Neutrophil (primary cell): ENCODE measurements at regions not wholly inside any gene's neighbourhood (a gene's known extent, or its start where the extent isn't known, plus 50 kb on each side); places are given as distances from the start of the nearest gene placed in this dataset.

Experiments used
- H3K27ac ChIP-seq: fragments of 200-600 bp; sonication (generic); 2 replicates; pipeline ENCODE4 v1.5.1; 2016; ENCODE audit warnings: mild to moderate bottlenecking, moderate library complexity
- H3K27me3 ChIP-seq: fragments of 200-600 bp; sonication (generic); 2 replicates; pipeline ENCODE4 v1.6.0; 2016; ENCODE audit warnings: mild to moderate bottlenecking
- H3K36me3 ChIP-seq: fragments of 200-600 bp; sonication (generic); 2 replicates; pipeline ENCODE4 v1.5.1; 2017
- H3K4me1 ChIP-seq, 2 experiments: fragments of 200-600 bp in 1 of 2; sonication (generic) in 1 of 2; 1 replicate in 1 of 2; 2 replicates in 1 of 2; pipeline versions ENCODE4 v1.5.1 to v1.6.1; 2013 to 2016; ENCODE audit warnings: low read depth in 1 of 2, low read length in 1 of 2, mild to moderate bottlenecking in 1 of 2, moderate library complexity in 1 of 2; ENCODE audit not compliant: control insufficient read depth in 1 of 2, insufficient read depth in 1 of 2
- H3K4me3 ChIP-seq, 2 experiments: fragments of 200-600 bp in 1 of 2; sonication (generic) in 1 of 2; 1 replicate in 1 of 2; 2 replicates in 1 of 2; pipeline ENCODE4 v1.5.1; 2013 to 2016; ENCODE audit warnings: low read depth in 1 of 2, low read length in 1 of 2, mild to moderate bottlenecking in 1 of 2, moderate library complexity in 1 of 2
- H3K9me3 ChIP-seq: fragments of 200-600 bp; sonication (generic); 2 replicates; pipeline ENCODE4 v1.5.1; 2016
- TF ChIP-seq, protein P1 (sequence below): fragments of 200-600 bp; sonication (generic); IDR thresholded peaks from 2 replicates; pipeline ENCODE4 v1.5.1; 2016; ENCODE audit warnings: antibody characterized with exemption

DNA sequence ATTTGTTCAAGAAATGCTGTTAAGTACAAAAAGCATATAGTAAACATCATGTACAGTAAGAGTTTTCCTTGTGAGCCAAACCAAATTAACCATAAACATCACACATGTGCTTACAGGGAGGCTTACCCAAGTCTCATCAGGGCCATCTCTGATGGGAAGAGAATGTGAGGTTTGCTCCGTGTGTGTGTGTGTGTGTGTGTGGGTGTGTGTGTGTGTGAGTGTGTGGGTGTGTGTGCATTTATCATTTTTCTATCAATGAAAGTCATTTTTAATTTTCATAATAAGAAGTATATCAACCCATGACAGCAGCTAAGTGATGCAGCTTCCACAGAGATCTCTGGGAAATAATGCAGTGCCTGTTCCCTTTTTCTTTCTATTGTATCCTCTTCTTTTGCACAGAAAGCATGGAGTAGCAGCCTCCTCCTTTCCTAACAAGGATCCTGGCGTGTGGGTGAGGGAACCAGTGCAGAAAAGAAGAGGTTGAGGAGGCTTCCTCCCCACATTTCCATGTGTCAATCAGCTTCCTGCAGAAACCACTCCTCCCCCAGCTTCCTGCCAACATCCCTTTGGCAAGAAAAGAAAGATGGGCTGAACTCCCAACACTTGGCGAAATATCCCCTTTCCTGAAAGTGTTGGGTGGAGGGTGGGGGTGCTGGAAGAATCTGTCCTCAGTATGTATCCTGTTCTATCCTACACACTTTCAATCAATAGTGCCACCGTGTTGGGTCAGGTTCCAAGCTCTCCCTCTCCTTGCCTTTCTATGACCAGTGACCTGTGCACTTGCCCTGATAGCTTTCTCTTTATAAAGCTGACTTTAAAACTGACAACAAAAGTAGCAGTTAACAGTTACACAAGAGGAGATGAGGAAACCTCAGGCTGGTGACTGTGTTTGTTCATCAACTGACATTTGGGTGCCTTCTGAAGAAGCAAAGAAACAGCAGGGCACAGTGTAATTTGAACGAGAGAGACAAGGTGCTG is 251.8 kb upstream of the CITED2 start:
- Histone ChIP-seq H3K4me3 (peak overlapping the region; percentile 41 to 43), H3K36me3 (no peaks in the 10 kb centered on the region), H3K4me1 (peaks cover 41 to 52% of the 10 kb centered on the region in 2 experiments), H3K27me3 (no peaks in the 10 kb centered on the region), H3K9me3 (no peaks in the 10 kb centered on the region), H3K27ac (peak overlapping the region; percentile 76)
- TF ChIP-seq, protein P1, sequence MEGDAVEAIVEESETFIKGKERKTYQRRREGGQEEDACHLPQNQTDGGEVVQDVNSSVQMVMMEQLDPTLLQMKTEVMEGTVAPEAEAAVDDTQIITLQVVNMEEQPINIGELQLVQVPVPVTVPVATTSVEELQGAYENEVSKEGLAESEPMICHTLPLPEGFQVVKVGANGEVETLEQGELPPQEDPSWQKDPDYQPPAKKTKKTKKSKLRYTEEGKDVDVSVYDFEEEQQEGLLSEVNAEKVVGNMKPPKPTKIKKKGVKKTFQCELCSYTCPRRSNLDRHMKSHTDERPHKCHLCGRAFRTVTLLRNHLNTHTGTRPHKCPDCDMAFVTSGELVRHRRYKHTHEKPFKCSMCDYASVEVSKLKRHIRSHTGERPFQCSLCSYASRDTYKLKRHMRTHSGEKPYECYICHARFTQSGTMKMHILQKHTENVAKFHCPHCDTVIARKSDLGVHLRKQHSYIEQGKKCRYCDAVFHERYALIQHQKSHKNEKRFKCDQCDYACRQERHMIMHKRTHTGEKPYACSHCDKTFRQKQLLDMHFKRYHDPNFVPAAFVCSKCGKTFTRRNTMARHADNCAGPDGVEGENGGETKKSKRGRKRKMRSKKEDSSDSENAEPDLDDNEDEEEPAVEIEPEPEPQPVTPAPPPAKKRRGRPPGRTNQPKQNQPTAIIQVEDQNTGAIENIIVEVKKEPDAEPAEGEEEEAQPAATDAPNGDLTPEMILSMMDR: no peak

DNA sequence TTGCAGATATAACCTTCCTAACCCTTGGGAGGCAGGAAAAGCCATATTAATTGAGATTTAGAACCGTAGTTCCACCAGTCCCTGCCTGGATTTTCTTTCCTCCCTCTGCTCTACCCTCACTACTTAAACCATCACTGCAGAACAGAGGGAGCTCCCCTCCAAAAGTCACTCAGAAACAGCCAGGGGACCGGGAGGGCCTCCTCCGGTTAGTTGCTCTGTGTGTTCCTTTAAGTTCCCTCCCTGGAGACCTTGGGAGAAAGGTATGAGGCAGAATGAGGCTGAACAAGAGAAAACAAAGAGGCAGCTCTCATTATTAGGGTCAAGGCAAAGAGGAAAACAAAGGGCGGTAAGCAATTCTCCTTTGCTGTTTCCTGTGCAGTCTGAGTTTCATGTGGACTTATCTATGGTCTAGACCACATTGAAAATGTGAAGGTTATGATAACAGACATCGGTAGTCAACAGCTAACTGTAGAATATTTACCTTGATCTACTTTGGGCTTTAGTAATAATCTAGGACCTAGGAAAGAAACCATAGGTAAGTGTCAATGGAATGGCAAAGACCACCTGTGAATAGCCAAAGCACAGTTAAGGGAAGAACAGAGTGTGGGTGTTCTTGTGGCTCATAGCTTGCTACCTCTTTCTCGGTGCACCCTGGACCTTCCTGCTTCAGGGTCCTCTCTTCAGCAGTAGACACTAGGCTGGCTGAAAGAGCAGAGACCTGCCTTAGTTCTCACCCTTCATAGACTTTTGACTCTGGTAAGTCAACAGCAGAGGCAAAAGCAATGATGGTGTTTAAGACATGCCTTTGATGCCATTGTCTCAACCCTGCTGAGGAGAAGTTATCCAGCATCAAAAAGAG is 250.9 kb upstream of the CITED2 start:
- Histone ChIP-seq H3K27ac (peak overlapping the region; percentile 76), H3K4me1 (peaks cover 41 to 52% of the 10 kb centered on the region in 2 experiments), H3K27me3 (no peaks in the 10 kb centered on the region), H3K36me3 (no peaks in the 10 kb centered on the region), H3K9me3 (no peaks in the 10 kb centered on the region), H3K4me3 (peak overlapping the region; percentile 41 to 43)
- TF ChIP-seq, protein P1: no peak

- H3K27ac ChIP-seq: no peak overlapping the region
These were observed 248.9 kb upstream of the CITED2 start for GRCh38 chr6:139623372-139623771.

DNA sequence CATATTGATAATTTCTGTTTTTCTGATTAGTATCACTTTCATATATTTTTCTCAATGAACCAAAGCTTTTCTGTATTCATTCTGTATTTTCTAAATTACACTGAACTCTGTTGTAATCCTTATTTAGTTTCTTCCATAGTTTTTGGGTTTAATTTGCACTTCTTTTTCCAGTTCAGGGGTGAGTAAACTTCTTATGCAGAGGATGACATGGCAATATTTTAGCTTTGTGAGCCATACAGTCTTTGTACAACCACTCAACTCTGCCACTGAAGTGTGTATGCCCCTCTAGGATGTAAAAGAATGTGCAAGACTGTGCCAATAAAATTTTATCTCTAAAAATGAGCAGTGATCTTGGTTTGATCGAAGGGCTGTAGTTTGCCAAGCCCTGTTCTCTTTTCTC is 239.0 kb upstream of the CITED2 start:
- Histone ChIP-seq H3K36me3 (no peaks in the 10 kb centered on the region), H3K4me1 (peaks cover 26 to 45% of the 10 kb centered on the region in 2 experiments), H3K27ac (no peak overlapping the region), H3K9me3 (no peaks in the 10 kb centered on the region), H3K27me3 (no peaks in the 10 kb centered on the region), H3K4me3 (no peak overlapping the region)
- TF ChIP-seq, protein P1: no peak

More at GRCh38 chr6:139623372-139623771, 248.9 kb upstream of the CITED2 start:
- TF ChIP-seq, protein P1: no peak
- peaks cover 40 to 43% of the 10 kb centered on the region in 2 experiments for H3K4me1 ChIP-seq
- no peaks in the 10 kb centered on the region for H3K36me3 ChIP-seq
- no peaks in the 10 kb centered on the region for H3K9me3 ChIP-seq
- no peaks in the 10 kb centered on the region for H3K27me3 ChIP-seq
- no peak overlapping the region for H3K4me3 ChIP-seq

DNA sequence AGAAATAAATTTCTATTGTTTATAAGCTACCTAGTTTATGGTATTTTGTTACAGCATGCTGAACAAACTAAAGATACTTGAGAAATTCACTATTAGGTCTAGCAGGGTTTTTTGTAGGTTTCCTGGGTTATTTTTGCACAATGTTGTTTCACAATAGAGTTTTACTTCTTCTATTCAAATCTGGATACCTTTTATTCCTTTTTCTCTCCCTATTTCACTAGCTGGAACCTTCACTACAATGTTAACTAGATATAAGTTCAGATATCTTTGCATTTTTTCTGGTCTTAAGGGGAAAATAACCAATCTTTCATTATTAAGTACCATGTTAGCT is 237.7 kb upstream of the CITED2 start:
- Histone ChIP-seq H3K9me3 (no peaks in the 10 kb centered on the region), H3K36me3 (no peaks in the 10 kb centered on the region), H3K4me1 (peaks cover 39 to 59% of the 10 kb centered on the region in 2 experiments), H3K27ac (peak overlapping the region; percentile 67), H3K4me3 (no peak overlapping the region), H3K27me3 (no peaks in the 10 kb centered on the region)
- TF ChIP-seq, protein P1: no peak
